HG03558 (cell line): ENCODE measurements at regions not wholly inside any gene's neighbourhood (a gene's known extent, or its start where the extent isn't known, plus 50 kb on each side); places are given as distances from the start of the nearest gene placed in this dataset.

Experiments used
- ATAC-seq: cut with Tn5 transposase; IDR thresholded peaks from one replicate; pipeline ENCODE4 v1.9.1; 2021; ENCODE audit warnings: moderate number of reproducible peaks; ENCODE audit not compliant: unreplicated experiment; ENCODE audit errors: extremely low read depth

- peak; percentile 45 for ATAC-seq
Measured at GRCh38 chr2:62287899-62288880, 92.3 kb downstream of the B3GNT2 start.

GRCh38 chr2:62287282-62287681 is 91.4 kb downstream of the B3GNT2 start:
- ATAC-seq = no peak

GRCh38 chr2:62286089-62286785 is 90.3 kb downstream of the B3GNT2 start:
- no peak for ATAC-seq

GRCh38 chr2:62284980-62285379 is 89.1 kb downstream of the B3GNT2 start:
- ATAC-seq = no peak

GRCh38 chr2:62284471-62284870 is 88.6 kb downstream of the B3GNT2 start:
- ATAC-seq = no peak

GRCh38 chr2:62283147-62283546 is 87.2 kb downstream of the B3GNT2 start:
- ATAC-seq = no peak

- ATAC-seq = no peak
Measured at GRCh38 chr2:62281663-62282062, 85.7 kb downstream of the B3GNT2 start.

GRCh38 chr2:62277688-62278087 is 81.8 kb downstream of the B3GNT2 start:
- ATAC-seq = no peak
